A549 (cell line): ENCODE measurements at regions not wholly inside any gene's neighbourhood (a gene's known extent, or its start where the extent isn't known, plus 50 kb on each side); places are given as distances from the start of the nearest gene placed in this dataset.

Source experiments
- ATAC-seq, 2 experiments: fragments of 200-7000 bp in 1 of 2; fragments of >200 bp in 1 of 2; cut with Nextera tagmentation in 1 of 2; cut with Tn5 transposase in 1 of 2; 3 replicates each; pipeline versions ENCODE4 v1.8.0 to v1.9.1; 2018 to 2020; ENCODE audit warnings: mild to moderate bottlenecking in 1 of 2, moderate library complexity in 1 of 2
- CTCF ChIA-PET: fragments of 300-600 bp; sonication (Branson Sonifier 250); formaldehyde crosslinking; extraction: SDS; loops from one replicate; lab custom pipeline; 2021; ENCODE audit warnings: antibody characterized with exemption, inconsistent platforms; lab: Yijun Ruan, JAX
- POLR2A ChIA-PET: fragments of 350-600 bp; formaldehyde crosslinking; extraction: SDS; loops from one replicate; lab custom pipeline; 2021; ENCODE audit warnings: antibody characterized with exemption, inconsistent platforms; lab: Yijun Ruan, JAX
- DNase-seq, 2 experiments: peaks; one replicate each; pipeline versions ENCODE4 v3.0.0 to v3.0.0-alpha.2; 2011 to 2016; ENCODE audit warnings: low read depth in 1 of 2, low spot score in 1 of 2
- FAIRE-seq: peaks from 2 replicates; lab custom pipeline; 2011; peaks lifted over from hg19 to GRCh38; lab: Jason Lieb, UNC
- H3K27ac ChIP-seq, 2 experiments: fragments of >200 bp; sonication (Bioruptor Twin); formaldehyde crosslinking; 3 replicates each; pipeline ENCODE4 v1.5.1; 2016 to 2017
- H3K4me1 ChIP-seq: fragments of >200 bp; sonication (Bioruptor Twin); formaldehyde crosslinking; 3 replicates; pipeline ENCODE4 v1.6.1; 2016
- H3K4me2 ChIP-seq: fragments of >200 bp; sonication (Bioruptor Twin); formaldehyde crosslinking; 3 replicates; pipeline ENCODE4 v1.6.1; 2016
- H3K4me3 ChIP-seq: fragments of >200 bp; sonication (Bioruptor Twin); formaldehyde crosslinking; 3 replicates; pipeline ENCODE4 v1.5.1; 2016
- H3K9me3 ChIP-seq: fragments of >200 bp; sonication (Bioruptor Twin); formaldehyde crosslinking; 3 replicates; pipeline ENCODE4 v1.6.1; 2016
- BCL3 ChIP-seq: fragments of >200 bp; sonication (Bioruptor Twin); formaldehyde crosslinking; IDR thresholded peaks from 3 replicates; pipeline ENCODE4 v1.6.1; 2016
- BHLHE40 ChIP-seq: IDR thresholded peaks from 2 replicates; pipeline ENCODE4 v1.6.1; 2012; ENCODE audit warnings: low read depth, low read length, inconsistent platforms
- CHD2 ChIP-seq: fragments of 150-350 bp; IDR thresholded peaks from 2 replicates; pipeline ENCODE4 v1.6.1; 2014; ENCODE audit warnings: low read length; ENCODE audit not compliant: partially characterized antibody
- CHD4 ChIP-seq: fragments of 200-600 bp; sonication (generic); IDR thresholded peaks from 2 replicates; pipeline ENCODE4 v1.6.1; 2016; ENCODE audit warnings: antibody characterized with exemption, mild to moderate bottlenecking, borderline replicate concordance
- E2F6 ChIP-seq: IDR thresholded peaks from 2 replicates; pipeline ENCODE4 v1.6.1; 2012; ENCODE audit warnings: low read depth, borderline replicate concordance
- ELK1 ChIP-seq: fragments of 150-350 bp; IDR thresholded peaks from 2 replicates; pipeline ENCODE4 v1.6.1; 2014; ENCODE audit warnings: low read depth, mild to moderate bottlenecking, low read length
- FOSB ChIP-seq: fragments of 250-450 bp; sonication (Bioruptor Pico); IDR thresholded peaks from 2 replicates; pipeline ENCODE4 v1.5.0; 2020; ENCODE audit warnings: mild to moderate bottlenecking, moderate library complexity
- FOXS1 ChIP-seq: fragments of 250-450 bp; sonication (Bioruptor Pico); IDR thresholded peaks from 2 replicates; pipeline ENCODE4 v1.5.0; 2020; ENCODE audit warnings: mild to moderate bottlenecking, moderate library complexity
- GATA3 ChIP-seq: IDR thresholded peaks from 2 replicates; pipeline ENCODE4 v1.6.1; 2012; ENCODE audit warnings: borderline replicate concordance
- HDAC2 ChIP-seq: fragments of 200-600 bp; sonication (generic); IDR thresholded peaks from 2 replicates; pipeline ENCODE4 v1.6.1; 2016
- HEYL ChIP-seq: fragments of 250-450 bp; sonication (Bioruptor Pico); IDR thresholded peaks from 2 replicates; pipeline ENCODE4 v1.8.0; 2021; ENCODE audit warnings: mild to moderate bottlenecking, moderate library complexity
- HMGXB4 ChIP-seq: fragments of 250-450 bp; sonication (Bioruptor Pico); IDR thresholded peaks from 2 replicates; pipeline ENCODE4 v1.5.0; 2021; ENCODE audit warnings: mild to moderate bottlenecking, moderate library complexity, borderline replicate concordance
- HOXA7 ChIP-seq: fragments of 250-450 bp; sonication (Bioruptor Pico); IDR thresholded peaks from 2 replicates; pipeline ENCODE4 v1.5.0; 2020; ENCODE audit warnings: mild to moderate bottlenecking, moderate library complexity
- HOXB5 ChIP-seq: fragments of 250-450 bp; sonication (Bioruptor Pico); IDR thresholded peaks from 2 replicates; pipeline ENCODE4 v1.5.0; 2020; ENCODE audit warnings: mild to moderate bottlenecking, moderate library complexity
- MAFK ChIP-seq: fragments of 450-650 bp; IDR thresholded peaks from 2 replicates; pipeline ENCODE4 v1.6.1; 2014; ENCODE audit not compliant: partially characterized antibody
- MAX ChIP-seq: IDR thresholded peaks from 2 replicates; pipeline ENCODE4 v1.6.1; 2012
- NR3C1 ChIP-seq: fragments of >200 bp; sonication (Bioruptor Twin); formaldehyde crosslinking; IDR thresholded peaks from 3 replicates; pipeline ENCODE4 v1.6.1; 2017
- POLR2AphosphoS2 ChIP-seq: conservative IDR thresholded peaks from 2 replicates; pipeline ENCODE4 v1.6.1; 2012; ENCODE audit warnings: low read length, improper control_type of control experiment, inconsistent platforms
- RARB ChIP-seq: fragments of 250-450 bp; sonication (Bioruptor Pico); IDR thresholded peaks from 2 replicates; pipeline ENCODE4 v1.8.0; 2021; ENCODE audit warnings: mild to moderate bottlenecking, moderate library complexity
- RCOR1 ChIP-seq: fragments of 150-350 bp; IDR thresholded peaks from 2 replicates; pipeline ENCODE4 v1.6.1; 2014; ENCODE audit warnings: antibody characterized with exemption, low read length, low read depth
- REST ChIP-seq: fragments of 200-600 bp; sonication (generic); IDR thresholded peaks from 2 replicates; pipeline ENCODE4 v1.6.1; 2016; ENCODE audit warnings: antibody characterized with exemption, mild to moderate bottlenecking, moderate library complexity
- RFX5 ChIP-seq: fragments of 450-650 bp; IDR thresholded peaks from 2 replicates; pipeline ENCODE4 v1.7.1; 2014; ENCODE audit warnings: antibody characterized with exemption, mild to moderate bottlenecking, moderate library complexity
- RNF2 ChIP-seq: fragments of 200-600 bp; sonication (generic); IDR thresholded peaks from 2 replicates; pipeline ENCODE4 v1.6.1; 2016; ENCODE audit warnings: low read depth, mild to moderate bottlenecking, antibody characterized with exemption, moderate library complexity, borderline replicate concordance
- SMC3 ChIP-seq: fragments of >200 bp; sonication (Bioruptor Twin); formaldehyde crosslinking; IDR thresholded peaks from 3 replicates; pipeline ENCODE4 v1.6.1; 2018; ENCODE audit warnings: inconsistent platforms
- TP53 ChIP-seq: fragments of 250-450 bp; sonication (Bioruptor Pico); IDR thresholded peaks from 2 replicates; pipeline ENCODE4 v1.5.0; 2021; ENCODE audit warnings: mild to moderate bottlenecking, moderate library complexity
- WGBS: methylation state at CpG from one replicate; pipeline ENCODE4 v1.1.6; 2017; ENCODE audit errors: missing lambda C conversion rate; 5-methylcytosine and 5-hydroxymethylcytosine counted together
- TF ChIP-seq, protein P1 (sequence below): fragments of 250-450 bp; sonication (Bioruptor Pico); IDR thresholded peaks from 2 replicates; pipeline ENCODE4 v1.5.0; 2020; ENCODE audit warnings: low read depth, mild to moderate bottlenecking, moderate library complexity

DNA sequence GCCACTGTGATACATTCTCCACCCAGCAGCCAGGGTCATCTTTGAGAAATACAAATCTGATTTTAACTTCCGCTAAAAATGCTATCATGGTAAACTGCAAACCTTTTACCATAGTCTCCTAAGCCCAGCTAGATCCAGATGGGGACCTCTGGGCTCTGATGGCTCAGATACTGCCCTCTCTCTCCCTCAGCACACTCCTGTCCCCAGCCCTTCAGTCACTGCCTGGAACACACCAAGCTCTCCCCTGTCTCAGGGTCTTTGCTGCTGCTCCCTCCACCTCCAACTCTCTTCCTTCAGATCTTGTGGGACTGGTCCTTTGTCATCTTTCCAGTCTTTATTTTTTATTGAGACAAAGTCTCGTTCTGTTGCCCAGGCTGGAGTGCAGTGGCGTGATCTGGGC, 65.1 kb downstream of the SPRY4 start:
- H3K27ac ChIP-seq = no peak overlapping the region
- ChIA-PET POLR2A (no interaction called here), CTCF (interaction anchor here (1.3 kb wide), 1 partner anchor 108 kb away, joined by 3 read pairs; no protein-coding TSS in a partner anchor)
- H3K4me2 ChIP-seq = no peak overlapping the region
- H3K4me1 ChIP-seq = no peaks in the 10 kb centered on the region
- DNase-seq = no peak
- ATAC-seq = no peak
- 68% methylated on average over 3 of the region's 3 CpGs for WGBS
- 0 out of 3 replicates have a peak, but pooled peaks cover 4% of the 10 kb centered on the region for H3K9me3 ChIP-seq
- no peak for FAIRE-seq
- TF ChIP-seq, protein P1, sequence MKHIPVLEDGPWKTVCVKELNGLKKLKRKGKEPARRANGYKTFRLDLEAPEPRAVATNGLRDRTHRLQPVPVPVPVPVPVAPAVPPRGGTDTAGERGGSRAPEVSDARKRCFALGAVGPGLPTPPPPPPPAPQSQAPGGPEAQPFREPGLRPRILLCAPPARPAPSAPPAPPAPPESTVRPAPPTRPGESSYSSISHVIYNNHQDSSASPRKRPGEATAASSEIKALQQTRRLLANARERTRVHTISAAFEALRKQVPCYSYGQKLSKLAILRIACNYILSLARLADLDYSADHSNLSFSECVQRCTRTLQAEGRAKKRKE (CRISPR knock-in tag) = no peak
- no peak for TF ChIP-seq BHLHE40
- TF ChIP-seq HDAC2 = no peak
- no peak for TF ChIP-seq CHD4
- no peak for TF ChIP-seq FOSB (CRISPR knock-in tag)
- TF ChIP-seq RFX5 = no peak
- TF ChIP-seq GATA3 = no peak
- no peak for TF ChIP-seq RNF2
- no peak for TF ChIP-seq ELK1
- no peak for TF ChIP-seq POLR2AphosphoS2
- no peak for TF ChIP-seq RCOR1
- TF ChIP-seq TP53 = no peak
- no peak overlapping the region for H3K4me3 ChIP-seq

- POLR2A ChIA-PET = no interaction called here
- 85% methylated on average over 1 of the region's 1 CpG for WGBS
Measured at GRCh38 chr5:142255831-142256230, 69.0 kb downstream of the SPRY4 start.

More at GRCh38 chr5:142255831-142256230, 69.0 kb downstream of the SPRY4 start:
- H3K4me1 ChIP-seq = no peaks in the 10 kb centered on the region
- H3K4me3 ChIP-seq = no peak overlapping the region
- ATAC-seq = no peak
- no peak overlapping the region for H3K27ac ChIP-seq
- TF ChIP-seq CHD2 (no peak), HEYL (CRISPR knock-in tag) (no peak), BCL3 (no peak), SMC3 (no peak), RARB (CRISPR knock-in tag) (no peak), GATA3 (no peak), FOXS1 (CRISPR knock-in tag) (no peak), FOSB (CRISPR knock-in tag) (no peak), HOXA7 (CRISPR knock-in tag) (no peak), REST (no peak), MAFK (no peak), NR3C1 (no peak), E2F6 (no peak), HOXB5 (CRISPR knock-in tag) (no peak), MAX (no peak), HDAC2 (no peak), HMGXB4 (no peak)
- TF ChIP-seq, all 56 proteins: peak for 0
- Histone ChIP-seq H3K4me2 (no peak overlapping the region), H3K9me3 (0 out of 3 replicates have a peak, but pooled peaks cover 4% of the 10 kb centered on the region)
- DNase-seq (no peak), FAIRE-seq (no peak)
- CTCF ChIA-PET = interaction anchor here (1.3 kb wide), 1 partner anchor 12 kb away, joined by 3 read pairs; no protein-coding TSS in a partner anchor
